CD4-positive, alpha-beta T cell (primary cell): ENCODE measurements at regions not wholly inside any gene's neighbourhood (a gene's known extent, or its start where the extent isn't known, plus 50 kb on each side); places are given as distances from the start of the nearest gene placed in this dataset.

Experiments
- ATAC-seq: fragments of 200-7000 bp; cut with Tn5 transposase; one replicate; pipeline ENCODE4 v1.10.0; 2022; ENCODE audit warnings: mild to moderate bottlenecking; ENCODE audit not compliant: poor library complexity
- CTCF ChIA-PET: fragments of 350-600 bp; sonication (Branson Sonifier 250); formaldehyde crosslinking; loops from one replicate; lab custom pipeline; 2021; ENCODE audit warnings: antibody characterized with exemption, inconsistent platforms; lab: Charles Lee
- POLR2A ChIA-PET: fragments of 350-600 bp; sonication (Branson Sonifier 250); formaldehyde crosslinking; loops from one replicate; lab custom pipeline; 2021; ENCODE audit warnings: antibody characterized with exemption, inconsistent platforms; lab: Charles Lee
- DNase-seq, 14 experiments: peaks; one replicate each; pipeline ENCODE4 v3.0.0-alpha.2; 2013 to 2020; ENCODE audit warnings: mixed read lengths in 2 of 14
- H3K27ac ChIP-seq, 2 donors: one replicate each; pipeline versions ENCODE4 v1.5.1 to v1.7.0; 2013; ENCODE audit warnings: low read length in 2 of 2, low read depth in 1 of 2, mild to moderate bottlenecking in 1 of 2
- H3K27me3 ChIP-seq, 2 experiments: 1 replicate in 1 of 2; 2 replicates in 1 of 2; pipeline versions ENCODE4 v1.6.1 to v1.7.0; 2013; ENCODE audit warnings: low read length in 2 of 2, control low read depth in 1 of 2, mild to moderate bottlenecking in 1 of 2, moderate library complexity in 1 of 2; ENCODE audit not compliant: insufficient read depth in 2 of 2, control insufficient read depth in 1 of 2
- H3K36me3 ChIP-seq: one replicate; pipeline ENCODE4 v1.6.1; 2013; ENCODE audit warnings: low read length, control low read depth; ENCODE audit not compliant: insufficient read depth
- H3K4me1 ChIP-seq: one replicate; pipeline ENCODE4 v1.6.1; 2013; ENCODE audit warnings: low read length, control low read depth; ENCODE audit not compliant: insufficient read depth
- H3K4me3 ChIP-seq: one replicate; pipeline ENCODE4 v1.5.1; 2013; ENCODE audit warnings: mild to moderate bottlenecking, low read length, moderate library complexity
- H3K9me3 ChIP-seq, 2 experiments: 1 replicate in 1 of 2; 2 replicates in 1 of 2; pipeline versions ENCODE4 v1.6.1 to v1.7.0; 2013; ENCODE audit warnings: low read length in 2 of 2, mild to moderate bottlenecking in 2 of 2, control low read depth in 1 of 2, moderate library complexity in 1 of 2; ENCODE audit not compliant: control insufficient read depth in 1 of 2, insufficient read depth in 1 of 2
- H3K27ac Mint-ChIP-seq: one replicate; pipeline ENCODE4 v1.8.0; 2020; ENCODE audit warnings: mixed read lengths
- H3K27me3 Mint-ChIP-seq: one replicate; pipeline ENCODE4 v1.8.0; 2021; ENCODE audit warnings: mixed read lengths
- H3K36me3 Mint-ChIP-seq: one replicate; pipeline ENCODE4 v1.8.0; 2021; ENCODE audit warnings: low read depth, mixed read lengths
- H3K4me1 Mint-ChIP-seq: one replicate; pipeline ENCODE4 v1.8.0; 2021; ENCODE audit warnings: low read depth, mixed read lengths
- H3K4me3 Mint-ChIP-seq: one replicate; pipeline ENCODE4 v1.8.0; 2020; ENCODE audit warnings: mild to moderate bottlenecking, mixed read lengths
- H3K9me3 Mint-ChIP-seq: one replicate; pipeline ENCODE4 v1.8.0; 2020; ENCODE audit warnings: mixed read lengths
- intact Hi-C, 2 experiments: fragments of 100-400 bp; cut with DNase I in 1 of 2; cut with micrococcal nuclease in 1 of 2; formaldehyde crosslinking; loops; one replicate each; pipeline versions ENCODE4 v1.15.1 to v1.9.0; 2023 to 2025; cut with DNase I, micrococcal nuclease
- TF ChIP-seq, protein P1 (sequence below): fragments of 200-600 bp; IDR thresholded peaks from one replicate; pipeline ENCODE4 v1.8.0; 2022; ENCODE audit warnings: antibody characterized with exemption, mild to moderate bottlenecking

DNA sequence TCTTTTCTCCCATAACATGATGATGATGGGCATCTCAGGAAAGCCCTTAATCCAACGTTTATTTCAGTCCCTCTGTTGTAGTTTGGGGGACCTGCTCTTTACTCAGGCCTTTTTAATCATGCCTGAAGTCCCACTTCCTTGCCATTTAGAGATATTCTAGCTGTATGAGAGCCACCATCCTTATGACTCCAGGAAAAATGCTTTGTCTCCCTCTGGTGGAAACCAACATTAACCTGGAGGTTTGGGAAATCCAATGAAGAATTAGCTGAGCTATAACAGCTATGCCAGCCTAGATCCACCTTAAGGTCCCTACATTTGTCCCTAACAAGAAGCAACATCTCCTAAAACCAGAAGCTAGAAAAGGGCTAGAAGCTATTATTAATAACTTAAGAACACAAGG is 1399.1 kb downstream of the LRFN5 start:
- POLR2A ChIA-PET: no interaction called here
- ATAC-seq: no peak

DNA sequence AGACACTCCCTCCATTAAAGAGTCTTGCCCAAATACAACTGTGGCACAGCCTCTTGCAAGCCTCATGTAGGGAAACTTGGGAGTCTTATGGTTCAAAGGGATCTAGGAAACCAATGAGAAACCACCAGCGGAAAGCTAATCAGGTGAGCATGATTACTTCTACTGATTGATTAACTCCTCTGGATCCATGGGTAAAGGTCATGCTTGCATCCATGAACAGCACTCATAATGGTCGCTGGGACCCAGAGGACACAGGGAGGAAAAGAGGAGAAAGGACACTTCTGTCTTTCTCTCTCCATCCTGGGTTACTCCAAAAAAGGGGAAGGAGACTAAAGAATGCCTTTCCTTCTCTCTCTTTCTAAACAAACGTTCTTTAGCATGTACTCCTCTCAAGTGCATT is 1397.2 kb downstream of the LRFN5 start:
- Histone ChIP-seq H3K27ac (no peak overlapping the region), H3K4me1 (no peaks in the 10 kb centered on the region), H3K9me3 (peaks cover 0 to 34% of the 10 kb centered on the region in 2 experiments), H3K27me3 (no peaks in the 10 kb centered on the region), H3K4me3 (no peak overlapping the region), H3K36me3 (no peaks in the 10 kb centered on the region)
- ChIA-PET CTCF (no interaction called here), POLR2A (no interaction called here)
- H3K36me3 Mint-ChIP-seq: no peaks in the 10 kb centered on the region
- no peak overlapping the region for H3K27ac Mint-ChIP-seq
- H3K9me3 Mint-ChIP-seq: peaks cover 32% of the 10 kb centered on the region
- ATAC-seq: no peak
- intact Hi-C loops: no loop called here
- TF ChIP-seq, protein P1, sequence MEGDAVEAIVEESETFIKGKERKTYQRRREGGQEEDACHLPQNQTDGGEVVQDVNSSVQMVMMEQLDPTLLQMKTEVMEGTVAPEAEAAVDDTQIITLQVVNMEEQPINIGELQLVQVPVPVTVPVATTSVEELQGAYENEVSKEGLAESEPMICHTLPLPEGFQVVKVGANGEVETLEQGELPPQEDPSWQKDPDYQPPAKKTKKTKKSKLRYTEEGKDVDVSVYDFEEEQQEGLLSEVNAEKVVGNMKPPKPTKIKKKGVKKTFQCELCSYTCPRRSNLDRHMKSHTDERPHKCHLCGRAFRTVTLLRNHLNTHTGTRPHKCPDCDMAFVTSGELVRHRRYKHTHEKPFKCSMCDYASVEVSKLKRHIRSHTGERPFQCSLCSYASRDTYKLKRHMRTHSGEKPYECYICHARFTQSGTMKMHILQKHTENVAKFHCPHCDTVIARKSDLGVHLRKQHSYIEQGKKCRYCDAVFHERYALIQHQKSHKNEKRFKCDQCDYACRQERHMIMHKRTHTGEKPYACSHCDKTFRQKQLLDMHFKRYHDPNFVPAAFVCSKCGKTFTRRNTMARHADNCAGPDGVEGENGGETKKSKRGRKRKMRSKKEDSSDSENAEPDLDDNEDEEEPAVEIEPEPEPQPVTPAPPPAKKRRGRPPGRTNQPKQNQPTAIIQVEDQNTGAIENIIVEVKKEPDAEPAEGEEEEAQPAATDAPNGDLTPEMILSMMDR: no peak
- no peak overlapping the region for H3K4me3 Mint-ChIP-seq
- H3K27me3 Mint-ChIP-seq: no peaks in the 10 kb centered on the region
- no peaks in the 10 kb centered on the region for H3K4me1 Mint-ChIP-seq
- DNase-seq: no peak

More for the DNA sequence above, 1399.1 kb downstream of the LRFN5 start:
- H3K4me1 Mint-ChIP-seq: no peaks in the 10 kb centered on the region
- H3K27me3 ChIP-seq: no peaks in the 10 kb centered on the region
- no peaks in the 10 kb centered on the region for H3K27me3 Mint-ChIP-seq
- TF ChIP-seq, protein P1: no peak
- H3K4me1 ChIP-seq: no peaks in the 10 kb centered on the region
- H3K9me3 ChIP-seq: peaks cover 0 to 34% of the 10 kb centered on the region in 2 experiments
- H3K27ac ChIP-seq: no peak overlapping the region
- H3K36me3 ChIP-seq: no peaks in the 10 kb centered on the region
- no peak overlapping the region for H3K27ac Mint-ChIP-seq
- CTCF ChIA-PET: no interaction called here
- peaks cover 32% of the 10 kb centered on the region for H3K9me3 Mint-ChIP-seq
- DNase-seq: no peak
- H3K4me3 Mint-ChIP-seq: no peak overlapping the region
- intact Hi-C loops: no loop called here
- H3K36me3 Mint-ChIP-seq: no peaks in the 10 kb centered on the region
- no peak overlapping the region for H3K4me3 ChIP-seq

DNA sequence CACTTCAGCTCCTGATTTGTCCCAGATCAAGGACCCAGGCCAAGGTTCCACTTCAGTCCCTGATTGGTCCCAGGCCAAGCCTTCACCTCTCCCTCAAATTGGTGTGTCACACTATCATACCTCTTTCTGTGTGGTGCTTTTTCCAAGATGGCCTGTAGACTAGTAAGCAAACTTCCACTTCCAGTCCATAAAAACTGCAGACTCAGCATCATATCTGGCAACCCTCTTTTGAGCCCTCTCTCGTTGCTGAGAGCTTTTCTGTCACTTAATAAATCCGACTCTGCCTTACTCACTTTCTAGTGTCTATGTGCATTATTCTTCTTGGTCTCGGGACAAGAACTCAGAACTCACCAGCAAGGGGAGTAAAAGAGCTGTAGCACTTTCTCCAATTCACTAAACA is 1395.1 kb downstream of the LRFN5 start:
- Mint-ChIP-seq H3K27me3 (no peaks in the 10 kb centered on the region), H3K4me1 (no peaks in the 10 kb centered on the region), H3K4me3 (no peak overlapping the region), H3K27ac (no peak overlapping the region), H3K36me3 (no peaks in the 10 kb centered on the region), H3K9me3 (peaks cover 25% of the 10 kb centered on the region)
- no peak for DNase-seq
- Histone ChIP-seq H3K27ac (no peak overlapping the region), H3K27me3 (no peaks in the 10 kb centered on the region), H3K36me3 (no peaks in the 10 kb centered on the region), H3K4me1 (no peaks in the 10 kb centered on the region), H3K9me3 (peaks cover 0 to 34% of the 10 kb centered on the region in 2 experiments), H3K4me3 (no peak overlapping the region)
- ChIA-PET POLR2A (no interaction called here), CTCF (no interaction called here)
- no peak for ATAC-seq
- TF ChIP-seq, protein P1: no peak
- intact Hi-C loops: no loop called here
